Brain microvascular endothelial cell (primary cell): ENCODE measurements at regions not wholly inside any gene's neighbourhood (a gene's known extent, or its start where the extent isn't known, plus 50 kb on each side); places are given as distances from the start of the nearest gene placed in this dataset.
A peak's percentile ranks its signal among the peaks of the same experiment; 100 is the strongest.
"Not testable (repeated sequence)": the region's sequence is repeated elsewhere in the genome, so short reads cannot be mapped to it uniquely, and the experiment has no call there.

Experiments used
- DNase-seq: peaks from one replicate; pipeline ENCODE4 v3.0.0-alpha.2; 2020
- H3K27ac ChIP-seq: fragments of 250-450 bp; sonication (Bioruptor Pico); 2 replicates; pipeline ENCODE4 v1.5.1; 2020; ENCODE audit warnings: mild to moderate bottlenecking, moderate library complexity
- H3K27me3 ChIP-seq: fragments of 250-450 bp; sonication (Bioruptor Pico); replicated peaks from 2 replicates; pipeline ENCODE4 v1.5.1; 2020; ENCODE audit warnings: mild to moderate bottlenecking
- H3K36me3 ChIP-seq: fragments of 250-450 bp; sonication (Bioruptor Pico); replicated peaks from 2 replicates; pipeline ENCODE4 v1.5.1; 2020; ENCODE audit warnings: mild to moderate bottlenecking
- H3K4me3 ChIP-seq: 2 replicates; pipeline ENCODE4 v1.5.1; 2011; ENCODE audit warnings: low read depth, mild to moderate bottlenecking, control low read depth, low read length, moderate library complexity
- in situ Hi-C: cut with HindIII; loops from 2 replicates; pipeline ENCODE4 v1.10.0; 2017; ENCODE audit warnings: low sequenced_read_pairs, low pct_ligation_motif_present
- TF ChIP-seq, protein P1 (sequence below): IDR thresholded peaks from 2 replicates; pipeline ENCODE4 v1.5.1; 2011; ENCODE audit warnings: low read depth, mild to moderate bottlenecking, moderate library complexity, low read length, control low read depth, inconsistent platforms; ENCODE audit errors: missing control alignments

DNA sequence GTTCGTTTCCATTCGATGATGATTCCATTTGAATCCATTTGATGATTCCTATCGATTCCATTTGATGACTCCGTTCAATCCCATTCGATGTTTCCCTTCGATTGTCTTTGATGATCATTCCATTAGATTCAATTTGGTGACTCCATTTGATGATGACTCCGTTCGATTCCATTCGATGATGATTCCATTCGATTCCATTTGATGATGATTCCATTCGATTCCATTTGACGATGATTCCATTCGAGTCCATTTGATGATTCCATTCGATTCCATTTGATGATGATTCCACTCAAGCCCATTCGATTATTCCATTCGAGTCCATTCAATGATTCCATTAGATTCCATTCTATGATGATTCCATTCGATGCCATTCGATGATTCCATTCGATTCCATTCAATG, 2730.6 kb downstream of the RPIA start:
- H3K27me3 ChIP-seq, H3K27ac ChIP-seq, H3K4me3 ChIP-seq, in situ Hi-C loops, H3K36me3 ChIP-seq, DNase-seq: not testable (repeated sequence)

DNA sequence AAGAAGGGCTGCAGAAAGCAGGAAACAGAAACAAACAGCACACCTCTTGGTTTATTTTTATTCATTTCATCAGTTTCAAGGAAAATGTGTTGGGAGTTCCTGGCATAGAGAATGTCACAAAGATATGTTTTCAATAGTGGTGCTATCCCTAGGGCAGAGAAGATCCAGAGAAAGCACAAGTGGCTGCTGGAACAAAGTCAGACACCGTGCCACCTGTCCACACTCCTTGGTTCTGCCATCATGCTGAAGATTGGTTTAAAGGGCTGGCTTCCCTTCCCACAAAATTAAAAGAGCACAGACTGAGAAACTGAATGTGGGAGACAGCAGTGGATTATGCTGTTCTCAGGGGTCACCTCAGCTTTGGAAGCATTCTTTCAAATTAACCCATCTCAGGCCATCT, 2735.7 kb downstream of the RPIA start:
- H3K4me3 ChIP-seq, DNase-seq, H3K27me3 ChIP-seq, in situ Hi-C loops, H3K27ac ChIP-seq, H3K36me3 ChIP-seq: not testable (repeated sequence)

DNA sequence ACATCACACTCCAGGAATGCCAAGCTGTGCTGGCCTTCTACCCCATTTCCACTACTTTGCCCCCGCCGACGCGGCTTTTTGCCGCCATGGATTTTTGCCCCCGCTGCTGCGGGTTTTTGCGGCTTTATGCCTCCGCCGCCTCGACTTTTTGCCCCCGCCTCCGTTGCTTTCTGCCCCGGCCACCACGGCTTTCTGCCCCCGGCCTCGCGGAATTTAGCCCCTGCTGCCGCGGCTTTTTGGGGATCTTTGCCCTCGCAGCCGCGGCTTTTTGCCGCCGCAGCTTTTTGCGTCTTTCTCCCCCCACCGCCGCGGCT, 2750.4 kb downstream of the RPIA start:
- not testable (repeated sequence) for DNase-seq
- Histone ChIP-seq H3K4me3 (peak overlapping the region; percentile 3), H3K27me3 (peaks cover 11% of the 10 kb centered on the region)

DNA sequence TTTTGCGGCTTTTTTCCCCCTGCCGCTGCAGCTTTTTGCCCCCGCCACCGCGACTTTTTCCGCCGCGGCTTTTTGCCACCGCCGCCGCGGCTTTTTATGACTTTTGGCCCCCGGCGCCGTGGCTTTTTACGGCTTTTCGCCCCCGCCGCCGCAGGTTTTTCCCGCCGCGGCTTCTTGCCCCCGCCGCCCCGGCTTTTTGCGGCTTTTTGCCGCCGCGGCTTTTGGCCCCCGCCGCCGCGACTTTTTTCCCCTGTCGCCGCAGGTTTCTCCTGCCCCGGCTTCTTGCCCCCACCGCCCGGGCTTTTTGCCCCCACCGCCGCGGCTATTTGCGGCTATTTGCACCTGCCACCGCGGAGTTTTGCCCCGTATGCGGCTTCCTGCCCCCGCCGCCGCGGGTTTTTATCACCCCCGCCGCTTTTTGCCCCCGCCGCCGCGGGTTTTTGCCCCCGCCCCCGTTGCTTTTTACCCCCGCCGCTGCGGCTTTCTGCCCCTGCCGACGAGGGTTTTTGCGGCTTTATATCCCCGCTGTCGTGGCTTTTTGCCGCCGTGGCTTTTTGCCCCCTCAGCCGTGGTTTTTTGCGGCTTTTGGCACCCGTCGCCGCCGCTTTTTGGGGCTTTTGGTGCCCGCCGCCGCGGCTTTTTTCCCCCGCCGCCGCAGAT, 2750.9 kb downstream of the RPIA start:
- Histone ChIP-seq H3K4me3 (peak overlapping the region; percentile 22), H3K27me3 (peaks cover 11% of the 10 kb centered on the region)
- DNase-seq: no peak

More for the DNA sequence above, 2750.4 kb downstream of the RPIA start:
- in situ Hi-C loops, H3K36me3 ChIP-seq, H3K27ac ChIP-seq: not testable (repeated sequence)

DNA sequence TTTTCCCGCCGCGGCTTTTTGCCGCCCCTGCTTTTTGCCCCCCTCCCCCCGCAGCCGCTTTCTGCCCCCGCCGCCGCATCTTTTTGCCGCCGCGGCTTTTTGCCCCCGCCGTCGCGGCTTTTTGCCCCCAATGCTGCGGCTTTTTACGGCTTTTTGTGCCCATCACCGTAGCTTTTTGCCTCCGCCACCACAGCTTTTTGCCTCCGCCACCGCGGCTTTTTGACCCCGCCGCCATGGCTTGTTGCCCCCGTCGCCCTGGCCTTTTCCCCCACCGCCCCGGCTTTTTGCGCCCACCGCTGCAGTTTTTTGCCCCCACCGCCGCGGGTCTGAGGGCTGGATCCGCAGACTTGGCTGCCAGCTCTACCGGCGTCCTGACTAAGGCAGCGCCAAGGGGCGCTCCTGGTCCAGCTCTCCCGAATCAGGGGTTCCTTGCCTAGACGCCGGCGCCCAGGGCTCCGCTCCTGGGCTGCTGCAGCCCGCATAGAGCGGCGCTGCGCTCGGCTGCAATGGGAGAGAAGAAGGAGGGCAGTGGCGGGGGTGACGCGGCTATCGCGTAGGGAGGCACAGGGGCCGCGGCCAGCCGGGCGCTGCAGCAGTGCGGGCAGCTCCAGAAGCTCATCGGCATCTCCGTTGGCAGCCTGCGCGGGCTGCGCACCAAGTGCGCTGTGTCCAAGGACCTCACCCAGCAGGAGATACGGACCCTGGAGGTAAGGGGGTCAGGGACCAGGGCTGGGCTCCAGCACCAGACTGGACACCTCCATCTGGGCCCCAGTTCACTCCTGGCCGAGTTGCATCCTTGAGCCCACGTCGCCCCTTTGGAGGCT, 2751.6 kb downstream of the RPIA start:
- DNase-seq, H3K27ac ChIP-seq, in situ Hi-C loops, H3K4me3 ChIP-seq, H3K36me3 ChIP-seq: not testable (repeated sequence)
- peaks cover 11% of the 10 kb centered on the region for H3K27me3 ChIP-seq

More for the DNA sequence above, 2750.9 kb downstream of the RPIA start:
- in situ Hi-C loops: no loop called here
- H3K36me3 ChIP-seq: no peaks in the 10 kb centered on the region
- TF ChIP-seq, protein P1, sequence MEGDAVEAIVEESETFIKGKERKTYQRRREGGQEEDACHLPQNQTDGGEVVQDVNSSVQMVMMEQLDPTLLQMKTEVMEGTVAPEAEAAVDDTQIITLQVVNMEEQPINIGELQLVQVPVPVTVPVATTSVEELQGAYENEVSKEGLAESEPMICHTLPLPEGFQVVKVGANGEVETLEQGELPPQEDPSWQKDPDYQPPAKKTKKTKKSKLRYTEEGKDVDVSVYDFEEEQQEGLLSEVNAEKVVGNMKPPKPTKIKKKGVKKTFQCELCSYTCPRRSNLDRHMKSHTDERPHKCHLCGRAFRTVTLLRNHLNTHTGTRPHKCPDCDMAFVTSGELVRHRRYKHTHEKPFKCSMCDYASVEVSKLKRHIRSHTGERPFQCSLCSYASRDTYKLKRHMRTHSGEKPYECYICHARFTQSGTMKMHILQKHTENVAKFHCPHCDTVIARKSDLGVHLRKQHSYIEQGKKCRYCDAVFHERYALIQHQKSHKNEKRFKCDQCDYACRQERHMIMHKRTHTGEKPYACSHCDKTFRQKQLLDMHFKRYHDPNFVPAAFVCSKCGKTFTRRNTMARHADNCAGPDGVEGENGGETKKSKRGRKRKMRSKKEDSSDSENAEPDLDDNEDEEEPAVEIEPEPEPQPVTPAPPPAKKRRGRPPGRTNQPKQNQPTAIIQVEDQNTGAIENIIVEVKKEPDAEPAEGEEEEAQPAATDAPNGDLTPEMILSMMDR: no peak
- no peak overlapping the region for H3K27ac ChIP-seq

DNA sequence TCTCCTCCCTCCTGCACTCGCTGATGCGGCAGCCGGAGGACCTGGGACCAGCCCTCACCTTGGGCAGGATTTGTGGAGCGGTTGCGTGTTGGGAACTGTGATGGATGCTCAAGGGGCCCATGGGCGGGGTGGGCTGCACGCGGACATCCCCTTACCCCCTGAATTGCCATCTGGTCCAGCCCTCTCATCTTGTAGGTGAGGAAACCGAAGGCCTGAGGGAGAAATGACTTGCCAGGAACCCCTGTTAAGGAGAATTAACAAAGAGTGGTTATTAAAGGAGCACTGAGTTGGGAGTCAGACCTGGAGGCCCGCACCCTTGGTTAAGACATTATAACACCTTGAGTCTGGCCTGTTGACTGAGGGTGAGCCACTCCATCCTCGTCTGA, 2752.2 kb downstream of the RPIA start:
- H3K4me3 ChIP-seq, in situ Hi-C loops: not testable (repeated sequence)

DNA sequence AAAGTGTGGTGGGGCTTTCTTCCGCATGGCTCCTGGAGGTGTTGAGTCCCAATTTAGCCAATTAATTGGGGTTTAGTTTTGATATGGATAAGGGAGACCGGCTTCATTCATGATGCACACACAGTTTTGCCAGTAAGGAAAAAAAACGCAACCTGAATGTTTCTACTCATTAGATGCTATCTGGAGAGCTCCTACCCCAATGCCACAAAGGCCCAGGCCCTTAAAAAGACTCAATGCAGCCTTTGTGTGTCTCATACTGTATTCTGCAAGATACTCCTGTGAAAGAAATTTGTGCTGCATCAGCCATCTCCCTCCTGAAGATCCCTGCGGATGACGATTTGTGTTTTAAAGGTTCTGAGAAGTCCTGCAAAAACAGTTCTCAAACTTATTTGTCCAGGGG, 2754.2 kb downstream of the RPIA start:
- in situ Hi-C loops, H3K27ac ChIP-seq, H3K36me3 ChIP-seq, DNase-seq, H3K4me3 ChIP-seq: not testable (repeated sequence)
- H3K27me3 ChIP-seq: peaks cover 11% of the 10 kb centered on the region

More for the DNA sequence above, 2752.2 kb downstream of the RPIA start:
- H3K27me3 ChIP-seq: peaks cover 11% of the 10 kb centered on the region
- not testable (repeated sequence) for H3K36me3 ChIP-seq, H3K27ac ChIP-seq, DNase-seq

DNA sequence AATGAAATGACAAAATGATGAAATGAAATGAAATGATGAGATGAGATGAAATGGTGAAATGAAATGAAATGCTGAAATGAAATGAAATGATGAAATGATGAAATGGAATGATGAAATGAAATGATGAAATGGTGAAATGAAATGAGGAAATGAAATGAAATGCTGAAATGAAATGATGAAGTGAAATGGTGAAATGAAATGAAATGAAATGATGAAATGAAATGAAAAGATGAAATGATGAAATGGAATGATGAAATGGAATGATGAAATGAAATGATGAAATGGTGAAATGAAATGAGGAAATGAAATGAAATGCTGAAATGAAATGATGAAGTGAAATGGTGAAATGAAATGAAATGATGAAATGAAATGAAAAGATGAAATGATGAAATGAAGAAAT, 2755.0 kb downstream of the RPIA start:
- H3K27me3 ChIP-seq: peaks cover 11% of the 10 kb centered on the region
- DNase-seq, H3K4me3 ChIP-seq, H3K27ac ChIP-seq, H3K36me3 ChIP-seq, in situ Hi-C loops: not testable (repeated sequence)

DNA sequence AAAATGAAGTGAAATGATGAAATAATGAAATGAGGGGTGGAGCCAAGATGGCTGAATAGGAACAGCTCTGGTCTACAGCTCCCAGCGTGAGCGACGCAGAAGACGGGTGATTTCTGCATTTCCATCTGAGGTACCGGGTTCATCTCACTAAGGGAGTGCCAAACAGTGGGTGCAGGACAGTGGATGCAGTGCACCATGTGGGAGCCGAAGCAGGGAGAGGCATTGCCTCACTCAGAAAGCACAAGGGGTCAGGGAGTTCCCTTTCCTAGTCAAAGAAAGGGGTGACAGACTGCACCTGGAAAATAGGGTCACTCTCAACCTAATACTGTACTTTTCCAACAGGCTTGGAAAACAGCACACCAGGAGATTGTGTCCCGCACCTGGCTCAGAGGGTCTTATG, 2755.4 kb downstream of the RPIA start:
- in situ Hi-C loops, DNase-seq, H3K27ac ChIP-seq, H3K4me3 ChIP-seq, H3K36me3 ChIP-seq: not testable (repeated sequence)
- peaks cover 11% of the 10 kb centered on the region for H3K27me3 ChIP-seq

DNA sequence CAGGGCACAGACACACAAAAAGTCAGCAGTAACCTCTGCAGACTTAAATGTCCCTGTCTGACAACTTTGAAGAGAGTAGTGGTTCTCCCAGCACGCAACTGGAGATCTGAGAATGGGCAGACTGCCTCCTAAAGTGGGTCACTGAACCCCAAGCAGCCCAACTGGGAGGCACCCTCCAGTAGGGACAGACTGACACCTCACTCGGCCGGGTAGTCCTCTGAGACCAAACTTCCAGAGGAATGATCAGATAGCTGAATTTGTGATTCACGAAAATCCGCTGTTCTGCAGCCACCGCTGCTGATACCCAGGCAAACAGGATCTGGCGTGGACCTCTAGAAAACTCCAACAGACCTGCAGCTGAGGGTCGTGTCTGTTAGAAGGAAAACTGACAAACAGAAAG, 2756.0 kb downstream of the RPIA start:
- H3K36me3 ChIP-seq, H3K27me3 ChIP-seq, DNase-seq, in situ Hi-C loops, H3K27ac ChIP-seq, H3K4me3 ChIP-seq: not testable (repeated sequence)

DNA sequence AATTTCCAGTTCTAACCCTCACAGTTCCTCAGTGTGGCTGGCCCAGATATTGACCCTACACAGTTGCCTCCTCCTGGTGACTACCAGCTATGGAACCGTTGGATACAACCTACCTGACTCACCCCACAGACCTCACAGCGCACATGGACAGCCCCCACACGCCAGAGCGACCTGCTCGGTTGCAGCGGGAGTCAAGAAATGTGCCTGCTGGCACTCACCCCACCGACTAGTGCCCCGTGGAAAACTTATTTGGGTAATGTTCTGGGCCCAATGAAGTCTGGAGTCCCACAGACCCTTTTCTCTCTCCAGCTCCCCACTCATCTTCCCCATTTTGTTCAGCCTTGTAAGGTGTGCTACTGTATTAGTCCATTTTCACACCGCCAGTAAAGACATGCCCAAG, 2770.8 kb downstream of the RPIA start:
- in situ Hi-C loops, H3K27me3 ChIP-seq, H3K4me3 ChIP-seq, DNase-seq, H3K27ac ChIP-seq, H3K36me3 ChIP-seq: not testable (repeated sequence)

DNA sequence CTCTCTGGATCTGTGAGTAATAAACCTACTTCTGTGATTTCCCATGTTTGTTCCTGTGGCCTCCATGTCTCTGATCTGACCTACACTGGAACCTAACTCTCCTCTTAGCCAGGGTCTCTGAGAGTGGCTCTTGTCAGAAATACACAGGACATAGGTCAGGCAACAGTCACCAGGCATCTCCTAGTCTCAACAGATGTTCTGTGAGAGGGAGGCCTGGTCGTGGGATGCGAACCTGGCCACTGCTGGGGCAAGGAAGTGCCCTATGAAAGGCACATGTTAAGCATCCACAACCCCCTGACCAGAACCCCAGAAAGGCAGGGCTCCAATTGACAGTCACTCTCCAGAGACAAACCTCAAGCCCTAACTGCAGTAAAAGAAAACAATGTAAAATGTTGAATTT, 2771.5 kb downstream of the RPIA start:
- in situ Hi-C loops, H3K27me3 ChIP-seq, DNase-seq, H3K36me3 ChIP-seq, H3K4me3 ChIP-seq, H3K27ac ChIP-seq: not testable (repeated sequence)

DNA sequence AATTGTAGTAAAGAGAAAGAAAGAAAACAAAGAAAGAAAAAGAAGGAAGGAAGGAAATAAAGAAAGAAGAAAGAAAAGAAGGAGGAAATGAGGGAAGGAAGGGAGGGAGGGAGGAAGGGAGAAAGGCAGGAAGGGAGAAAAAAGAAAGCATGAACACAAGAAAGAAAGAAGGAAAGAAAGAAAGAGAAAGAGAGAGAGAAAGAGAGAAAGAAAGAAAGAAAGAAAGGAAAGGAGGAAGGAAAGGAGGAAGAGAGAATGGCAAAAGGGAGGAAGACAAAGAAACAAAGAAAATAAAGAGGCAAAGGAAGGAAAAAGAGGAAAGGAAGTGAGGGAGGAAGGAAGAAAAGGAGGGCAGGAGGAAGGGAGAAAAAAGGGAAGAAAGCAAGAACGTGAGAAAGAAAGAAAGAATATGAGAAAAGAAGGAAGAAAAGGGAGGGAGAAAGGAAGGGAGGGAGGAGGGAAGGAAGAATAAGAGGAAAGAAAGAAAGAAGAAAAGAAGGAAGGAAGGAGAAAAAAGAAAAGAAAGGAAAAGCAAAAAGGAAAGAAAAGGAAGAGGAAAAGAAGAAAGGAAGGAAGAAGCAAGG, 2775.4 kb downstream of the RPIA start:
- H3K4me3 ChIP-seq, H3K27me3 ChIP-seq, in situ Hi-C loops, H3K27ac ChIP-seq, H3K36me3 ChIP-seq, DNase-seq: not testable (repeated sequence)
